ENCODE measurements at regions not wholly inside any gene's neighbourhood (a gene's known extent, or its start where the extent isn't known, plus 50 kb on each side); places are given as distances from the start of the nearest gene placed in this dataset.

GRCh38 chr2:60309941-60310660 lies 243.4 kb downstream of the BCL11A start:
- DNase-seq (ENCODE audit: low spot score) (no peak), ATAC-seq (no peak)
- Mint-ChIP-seq H3K36me3 (no peaks in the 10 kb centered on the region), H3K4me3 (no peak overlapping the region), H3K27ac (no peak overlapping the region), H3K27me3 (peaks cover 3 to 22% of the 10 kb centered on the region in 2 donors), H3K9me3 (no peaks in the 10 kb centered on the region), H3K4me1 (ENCODE audit: low read depth in 2 of 2) (peaks cover 0 to 2% of the 10 kb centered on the region in 2 donors)

GRCh38 chr2:60309336-60309735 lies 244.1 kb downstream of the BCL11A start:
- Mint-ChIP-seq H3K4me1 (ENCODE audit: low read depth in 2 of 2) (peaks cover 0 to 2% of the 10 kb centered on the region in 2 donors), H3K9me3 (no peaks in the 10 kb centered on the region), H3K4me3 (no peak overlapping the region), H3K27ac (no peak overlapping the region), H3K27me3 (peaks cover 3 to 17% of the 10 kb centered on the region in 2 donors), H3K36me3 (no peaks in the 10 kb centered on the region)
- DNase-seq (ENCODE audit: low spot score) (no peak), ATAC-seq (no peak)

- no peaks in the 10 kb centered on the region for H3K9me3 Mint-ChIP-seq
- H3K4me3 Mint-ChIP-seq = no peak overlapping the region
- H3K27ac Mint-ChIP-seq = no peak overlapping the region
- H3K36me3 Mint-ChIP-seq = no peaks in the 10 kb centered on the region
- peaks cover 3 to 17% of the 10 kb centered on the region in 2 donors for H3K27me3 Mint-ChIP-seq
- DNase-seq (ENCODE audit: low spot score) (no peak), ATAC-seq (no peak)
- H3K4me1 Mint-ChIP-seq (ENCODE audit: low read depth in 2 of 2) = peaks cover 6 to 14% of the 10 kb centered on the region in 2 donors
Measured at GRCh38 chr2:60306267-60306861, 247.1 kb downstream of the BCL11A start.

- Mint-ChIP-seq H3K27me3 (peaks cover 3 to 17% of the 10 kb centered on the region in 2 donors), H3K9me3 (no peaks in the 10 kb centered on the region), H3K4me3 (no peak overlapping the region), H3K27ac (no peak overlapping the region), H3K4me1 (ENCODE audit: low read depth in 2 of 2) (peaks cover 6 to 14% of the 10 kb centered on the region in 2 donors), H3K36me3 (no peaks in the 10 kb centered on the region)
- no peak for DNase-seq (ENCODE audit: low spot score)
- ATAC-seq = peak in 1 of 2 donors; percentile 34
Measured at GRCh38 chr2:60303680-60304079, 249.8 kb downstream of the BCL11A start.

GRCh38 chr2:60302377-60303126 lies 250.9 kb downstream of the BCL11A start:
- H3K9me3 Mint-ChIP-seq = no peaks in the 10 kb centered on the region
- peaks cover 6 to 14% of the 10 kb centered on the region in 2 donors for H3K4me1 Mint-ChIP-seq (ENCODE audit: low read depth in 2 of 2)
- no peak overlapping the region for H3K27ac Mint-ChIP-seq
- peaks cover 7 to 14% of the 10 kb centered on the region in 2 donors for H3K27me3 Mint-ChIP-seq
- DNase-seq (ENCODE audit: low spot score) (no peak), ATAC-seq (no peak)
- no peaks in the 10 kb centered on the region for H3K36me3 Mint-ChIP-seq
- no peak overlapping the region for H3K4me3 Mint-ChIP-seq

- ATAC-seq (no peak), DNase-seq (ENCODE audit: low spot score) (no peak)
- H3K36me3 Mint-ChIP-seq = no peaks in the 10 kb centered on the region
- H3K9me3 Mint-ChIP-seq = no peaks in the 10 kb centered on the region
- H3K4me1 Mint-ChIP-seq (ENCODE audit: low read depth in 2 of 2) = peaks cover 6 to 14% of the 10 kb centered on the region in 2 donors
- peaks cover 6 to 9% of the 10 kb centered on the region in 2 donors for H3K27me3 Mint-ChIP-seq
- no peak overlapping the region for H3K27ac Mint-ChIP-seq
- no peak overlapping the region for H3K4me3 Mint-ChIP-seq
Measured at GRCh38 chr2:60301726-60302125, 251.7 kb downstream of the BCL11A start.

GRCh38 chr2:60299179-60299578 lies 254.3 kb downstream of the BCL11A start:
- H3K27me3 Mint-ChIP-seq = peaks cover 0 to 6% of the 10 kb centered on the region in 2 donors
- peaks cover 6 to 14% of the 10 kb centered on the region in 2 donors for H3K4me1 Mint-ChIP-seq (ENCODE audit: low read depth in 2 of 2)
- H3K36me3 Mint-ChIP-seq = no peaks in the 10 kb centered on the region
- no peak for DNase-seq (ENCODE audit: low spot score)
- no peaks in the 10 kb centered on the region for H3K9me3 Mint-ChIP-seq
- no peak for ATAC-seq
- H3K27ac Mint-ChIP-seq = no peak overlapping the region
- no peak overlapping the region for H3K4me3 Mint-ChIP-seq

- H3K4me3 Mint-ChIP-seq = no peak overlapping the region
Measured at GRCh38 chr2:60298006-60298696, 255.3 kb downstream of the BCL11A start.

GRCh38 chr2:60297296-60298005 lies 256.0 kb downstream of the BCL11A start:
- Mint-ChIP-seq H3K4me3 (no peak overlapping the region), H3K27ac (no peak overlapping the region), H3K9me3 (no peaks in the 10 kb centered on the region), H3K4me1 (ENCODE audit: low read depth in 2 of 2) (no peaks in the 10 kb centered on the region), H3K27me3 (peaks cover 3 to 8% of the 10 kb centered on the region in 2 donors), H3K36me3 (no peaks in the 10 kb centered on the region)
- ATAC-seq (peak in 1 of 2 donors; percentile 8), DNase-seq (ENCODE audit: low spot score) (no peak)

More at GRCh38 chr2:60298006-60298696, 255.3 kb downstream of the BCL11A start:
- DNase-seq (ENCODE audit: low spot score) (no peak), ATAC-seq (no peak)
- no peak overlapping the region for H3K27ac Mint-ChIP-seq
- H3K9me3 Mint-ChIP-seq = no peaks in the 10 kb centered on the region
- peaks cover 0 to 6% of the 10 kb centered on the region in 2 donors for H3K27me3 Mint-ChIP-seq
- peaks cover 5 to 6% of the 10 kb centered on the region in 2 donors for H3K4me1 Mint-ChIP-seq (ENCODE audit: low read depth in 2 of 2)
- H3K36me3 Mint-ChIP-seq = no peaks in the 10 kb centered on the region

- Mint-ChIP-seq H3K27me3 (peaks cover 7 to 12% of the 10 kb centered on the region in 2 donors), H3K4me3 (no peak overlapping the region), H3K4me1 (ENCODE audit: low read depth in 2 of 2) (no peaks in the 10 kb centered on the region), H3K36me3 (no peaks in the 10 kb centered on the region), H3K27ac (no peak overlapping the region), H3K9me3 (no peaks in the 10 kb centered on the region)
- DNase-seq (ENCODE audit: low spot score) (no peak), ATAC-seq (no peak)
Measured at GRCh38 chr2:60296219-60296955, 257.1 kb downstream of the BCL11A start.

- no peaks in the 10 kb centered on the region for H3K9me3 Mint-ChIP-seq
- no peak overlapping the region for H3K4me3 Mint-ChIP-seq
- no peak overlapping the region for H3K27ac Mint-ChIP-seq
- H3K27me3 Mint-ChIP-seq = peaks cover 7 to 12% of the 10 kb centered on the region in 2 donors
- H3K36me3 Mint-ChIP-seq = no peaks in the 10 kb centered on the region
- H3K4me1 Mint-ChIP-seq (ENCODE audit: low read depth in 2 of 2) = no peaks in the 10 kb centered on the region
- DNase-seq (ENCODE audit: low spot score) = no peak
- ATAC-seq = no peak
Measured at GRCh38 chr2:60295636-60295962, 257.9 kb downstream of the BCL11A start.

GRCh38 chr2:60294901-60295635 lies 258.4 kb downstream of the BCL11A start:
- no peaks in the 10 kb centered on the region for H3K9me3 Mint-ChIP-seq
- no peaks in the 10 kb centered on the region for H3K36me3 Mint-ChIP-seq
- H3K4me1 Mint-ChIP-seq (ENCODE audit: low read depth in 2 of 2) = no peaks in the 10 kb centered on the region
- H3K27me3 Mint-ChIP-seq = peaks cover 7 to 12% of the 10 kb centered on the region in 2 donors
- H3K27ac Mint-ChIP-seq = no peak overlapping the region
- DNase-seq (ENCODE audit: low spot score) (no peak), ATAC-seq (peak; percentile 24 to 39)
- H3K4me3 Mint-ChIP-seq = no peak overlapping the region

Data from natural killer cell treated with Interleukin-12 subunit alpha and Interleukin-12 subunit beta and Interleukin-15 and Interleukin-18, amount 100 ng/mL, for 72 hours (primary cell).